ENCODE measurements at regions not wholly inside any gene's neighbourhood (a gene's known extent, or its start where the extent isn't known, plus 50 kb on each side); places are given as distances from the start of the nearest gene placed in this dataset.

DNA sequence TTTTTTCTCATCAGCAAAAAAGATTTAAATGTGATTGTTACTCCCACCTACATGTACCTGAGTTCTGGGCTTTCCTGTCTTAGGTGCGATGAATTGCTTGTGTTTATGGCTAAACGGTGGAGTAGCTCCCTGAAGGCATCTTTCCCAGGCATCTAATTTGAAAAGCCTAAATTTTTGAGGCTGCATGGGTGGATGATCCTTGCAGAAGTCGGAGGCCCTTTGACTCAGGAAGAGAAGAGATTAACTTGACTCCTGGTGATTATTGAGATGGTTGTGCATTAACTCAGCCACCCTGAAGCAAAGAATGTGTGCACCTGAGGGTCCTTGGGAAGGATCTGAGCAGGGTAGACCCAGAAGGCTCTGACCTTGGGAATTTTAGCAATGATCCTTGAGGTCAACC is 155.6 kb upstream of the SEMA3C start:
- TF ChIP-seq EZH2 (IDR thresholded peaks at IDR 0.05; ENCODE audit: insufficient read depth, low read length) = no peak
- TF ChIP-seq CTCF (IDR thresholded peaks at IDR 0.05; ENCODE audit: insufficient read depth, low read depth, low read length) = no peak
- peaks cover 4% of the 10 kb centered on the region for H3K36me3 Mint-ChIP-seq (ENCODE audit: low read depth, unreplicated experiment)
- H3K9me3 Mint-ChIP-seq (ENCODE audit: unreplicated experiment) = peaks cover 11% of the 10 kb centered on the region
- Histone ChIP-seq H3K27ac (ENCODE audit: low read depth, low read length) (no peak overlapping the region), H2AFZ (ENCODE audit: low read depth, low read length) (no peak overlapping the region), H3K9me3 (ENCODE audit: insufficient read depth, low read depth, low read length) (no peaks in the 10 kb centered on the region), H4K20me1 (ENCODE audit: insufficient read depth, low read length) (no peaks in the 10 kb centered on the region), H3K4me3 (ENCODE audit: insufficient read depth, low read depth, low read length) (no peak overlapping the region), H3K4me2 (ENCODE audit: low read length) (no peak overlapping the region), H3K27me3 (ENCODE audit: insufficient read depth, low read length) (no peaks in the 10 kb centered on the region), H3K79me2 (ENCODE audit: insufficient read depth, low read length) (no peaks in the 10 kb centered on the region), H3K4me1 (ENCODE audit: insufficient read depth, low read length) (peaks cover 10% of the 10 kb centered on the region), H3K36me3 (ENCODE audit: insufficient read depth, low read length) (no peaks in the 10 kb centered on the region), H3K9ac (ENCODE audit: low read length) (no peak overlapping the region)
- H3K4me3 Mint-ChIP-seq (ENCODE audit: unreplicated experiment) = no peak overlapping the region
- H3K4me1 Mint-ChIP-seq (ENCODE audit: low read depth, unreplicated experiment) = peaks cover 10% of the 10 kb centered on the region
- H3K27me3 Mint-ChIP-seq (ENCODE audit: low read depth, unreplicated experiment) = no peaks in the 10 kb centered on the region
- DNase-seq (ENCODE audit: low read depth) (no peak), FAIRE-seq (no peak)
- no peak overlapping the region for H3K27ac Mint-ChIP-seq (ENCODE audit: unreplicated experiment)

GRCh38 chr7:81073931-81074251 is 155.0 kb upstream of the SEMA3C start:
- H3K27me3 Mint-ChIP-seq (ENCODE audit: low read depth, unreplicated experiment) = no peaks in the 10 kb centered on the region
- Histone ChIP-seq H3K9ac (ENCODE audit: low read length) (no peak overlapping the region), H3K4me1 (ENCODE audit: insufficient read depth, low read length) (peaks cover 10% of the 10 kb centered on the region), H3K79me2 (ENCODE audit: insufficient read depth, low read length) (no peaks in the 10 kb centered on the region), H3K36me3 (ENCODE audit: insufficient read depth, low read length) (no peaks in the 10 kb centered on the region), H3K27me3 (ENCODE audit: insufficient read depth, low read length) (no peaks in the 10 kb centered on the region), H3K9me3 (ENCODE audit: insufficient read depth, low read depth, low read length) (no peaks in the 10 kb centered on the region), H3K4me3 (ENCODE audit: insufficient read depth, low read depth, low read length) (no peak overlapping the region), H4K20me1 (ENCODE audit: insufficient read depth, low read length) (no peaks in the 10 kb centered on the region), H3K4me2 (ENCODE audit: low read length) (no peak overlapping the region), H3K27ac (ENCODE audit: low read depth, low read length) (no peak overlapping the region), H2AFZ (ENCODE audit: low read depth, low read length) (no peak overlapping the region)
- peaks cover 10% of the 10 kb centered on the region for H3K4me1 Mint-ChIP-seq (ENCODE audit: low read depth, unreplicated experiment)
- H3K36me3 Mint-ChIP-seq (ENCODE audit: low read depth, unreplicated experiment) = peaks cover 4% of the 10 kb centered on the region
- H3K9me3 Mint-ChIP-seq (ENCODE audit: unreplicated experiment) = peaks cover 12% of the 10 kb centered on the region
- no peak overlapping the region for H3K27ac Mint-ChIP-seq (ENCODE audit: unreplicated experiment)
- FAIRE-seq (no peak), DNase-seq (ENCODE audit: low read depth) (no peak)
- TF ChIP-seq EZH2 (IDR thresholded peaks at IDR 0.05; ENCODE audit: insufficient read depth, low read length) = no peak
- TF ChIP-seq CTCF (IDR thresholded peaks at IDR 0.05; ENCODE audit: insufficient read depth, low read depth, low read length) = no peak
- H3K4me3 Mint-ChIP-seq (ENCODE audit: unreplicated experiment) = no peak overlapping the region

- peaks cover 10% of the 10 kb centered on the region for H3K4me1 ChIP-seq (ENCODE audit: insufficient read depth, low read length)
- DNase-seq (ENCODE audit: low read depth) (no peak), FAIRE-seq (no peak)
- H3K36me3 Mint-ChIP-seq (ENCODE audit: low read depth, unreplicated experiment) = no peaks in the 10 kb centered on the region
- H4K20me1 ChIP-seq (ENCODE audit: insufficient read depth, low read length) = no peaks in the 10 kb centered on the region
- H3K79me2 ChIP-seq (ENCODE audit: insufficient read depth, low read length) = no peaks in the 10 kb centered on the region
- no peak overlapping the region for H3K27ac ChIP-seq (ENCODE audit: low read depth, low read length)
- H3K9me3 ChIP-seq (ENCODE audit: insufficient read depth, low read depth, low read length) = no peaks in the 10 kb centered on the region
- H3K36me3 ChIP-seq (ENCODE audit: insufficient read depth, low read length) = no peaks in the 10 kb centered on the region
- no peak overlapping the region for H2AFZ ChIP-seq (ENCODE audit: low read depth, low read length)
- H3K9me3 Mint-ChIP-seq (ENCODE audit: unreplicated experiment) = peaks cover 2% of the 10 kb centered on the region
- no peak overlapping the region for H3K4me3 Mint-ChIP-seq (ENCODE audit: unreplicated experiment)
- no peaks in the 10 kb centered on the region for H3K27me3 ChIP-seq (ENCODE audit: insufficient read depth, low read length)
- H3K4me2 ChIP-seq (ENCODE audit: low read length) = no peak overlapping the region
- peaks cover 10% of the 10 kb centered on the region for H3K4me1 Mint-ChIP-seq (ENCODE audit: low read depth, unreplicated experiment)
- H3K9ac ChIP-seq (ENCODE audit: low read length) = no peak overlapping the region
- no peak overlapping the region for H3K4me3 ChIP-seq (ENCODE audit: insufficient read depth, low read depth, low read length)
- no peak overlapping the region for H3K27ac Mint-ChIP-seq (ENCODE audit: unreplicated experiment)
- H3K27me3 Mint-ChIP-seq (ENCODE audit: low read depth, unreplicated experiment) = no peaks in the 10 kb centered on the region
- no peak for TF ChIP-seq EZH2 (IDR thresholded peaks at IDR 0.05; ENCODE audit: insufficient read depth, low read length)
- no peak for TF ChIP-seq CTCF (IDR thresholded peaks at IDR 0.05; ENCODE audit: insufficient read depth, low read depth, low read length)
These were observed 152.1 kb upstream of the SEMA3C start for GRCh38 chr7:81070956-81071355.

Measured in astrocyte (in vitro differentiated cells and primary cell).